Hepatocyte (in vitro differentiated cells): ENCODE measurements at regions not wholly inside any gene's neighbourhood (a gene's known extent, or its start where the extent isn't known, plus 50 kb on each side); places are given as distances from the start of the nearest gene placed in this dataset.

Experiments used
- CTCF ChIP-seq: fragments of 200-600 bp; sonication (generic); IDR thresholded peaks from 2 replicates; pipeline ENCODE4 v1.5.1; 2016; ENCODE audit warnings: antibody characterized with exemption, mild to moderate bottlenecking; ENCODE audit not compliant: poor library complexity
- EZH2 ChIP-seq: fragments of 200-600 bp; sonication (generic); IDR thresholded peaks from 2 replicates; pipeline ENCODE4 v1.6.1; 2016; ENCODE audit warnings: antibody characterized with exemption, mild to moderate bottlenecking, borderline replicate concordance

GRCh38 chr3:70737666-70738290, 425.3 kb upstream of the MDFIC2 start:
- TF ChIP-seq EZH2 (no peak), CTCF (no peak)
